Heart left ventricle (tissue), 13 donors: ENCODE measurements at regions not wholly inside any gene's neighbourhood (a gene's known extent, or its start where the extent isn't known, plus 50 kb on each side); places are given as distances from the start of the nearest gene placed in this dataset.

Source experiments
- CTCF ChIP-seq, 12 donors: fragments of 200-600 bp; sonication (generic) in 4 of 12; IDR thresholded peaks; one replicate each; pipeline versions ENCODE4 v1.5.0 to v1.8.0; 2018 to 2022; ENCODE audit warnings: antibody characterized with exemption in 12 of 12, mild to moderate bottlenecking in 5 of 12
- POLR2A ChIP-seq, 2 donors: fragments of 450-650 bp; IDR thresholded peaks; one replicate each; pipeline ENCODE4 v1.6.1; 2017; ENCODE audit warnings: antibody characterized with exemption in 2 of 2, mild to moderate bottlenecking in 2 of 2, moderate library complexity in 2 of 2
- donor health status: ischemic (EF 13 %, LVEDD 7.1; RV severe dilation, severe dysfunction).
- donor health status: DM: no; HTN: yes; CAD: no.
- donor health status: DM: no; HTN: no; CAD: no.
- donor health status: ischemic (EF 25% LVEDD 6.9; RV normal size, moderate dysfunction).
- donor health status: ischemic (EF 25% LVEDD 5.7; RV mildly dilated, moderate dysfunction).
- donor health status: ischemic (EF 35%, LVEDD 5.7; RV mildly dilated, moderate dysfunction).
- donor health status: nonischemic (EF 11% LVEDD 7.7; RV severe dilation, severe dysfunction).
- donor health status: DM: yes; HTN: yes; CAD: no.
- donor health status: PGD.
- donor health status: ischemic (EF 29% LVEDD 5.4; RV normal size, mild dysfunction).
- donor health status: nonischemic (EF 23%, LVEDD 6.1; RV moderate dilation, normal function).

GRCh38 chr11:109317726-109318125 is 104.3 kb upstream of the C11orf87 start:
- TF ChIP-seq POLR2A (IDR thresholded peaks at IDR 0.05): no peak
- TF ChIP-seq CTCF (IDR thresholded peaks at IDR 0.05): no peak
